GM19397 (cell line): ENCODE measurements at regions not wholly inside any gene's neighbourhood (a gene's known extent, or its start where the extent isn't known, plus 50 kb on each side); places are given as distances from the start of the nearest gene placed in this dataset.
"Not testable (repeated sequence)": the region's sequence is repeated elsewhere in the genome, so short reads cannot be mapped to it uniquely, and the experiment has no call there.

Experiments
- ATAC-seq: cut with Tn5 transposase; IDR thresholded peaks from one replicate; pipeline ENCODE4 v1.9.1; 2021; ENCODE audit warnings: mild to moderate bottlenecking, moderate library complexity; ENCODE audit not compliant: unreplicated experiment

DNA sequence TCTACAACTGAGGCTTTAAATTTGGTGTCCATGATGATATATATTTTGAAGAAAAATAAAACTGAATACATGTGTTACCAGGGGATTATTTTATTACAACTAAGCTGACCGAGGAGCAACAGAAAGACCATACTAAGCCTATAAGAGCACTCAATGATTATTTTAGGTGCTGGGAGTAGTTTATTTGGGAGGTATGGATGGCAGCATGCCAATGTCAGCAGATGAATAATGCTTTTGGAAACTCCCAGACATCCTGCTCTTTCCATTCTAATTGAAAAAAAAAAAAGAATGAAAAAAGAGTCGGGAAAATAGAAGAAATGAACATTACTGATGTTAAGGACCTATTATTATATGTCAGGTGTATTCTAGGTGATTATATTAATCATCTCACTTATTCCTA is 441.2 kb downstream of the BTG1 start:
- ATAC-seq: no peak

DNA sequence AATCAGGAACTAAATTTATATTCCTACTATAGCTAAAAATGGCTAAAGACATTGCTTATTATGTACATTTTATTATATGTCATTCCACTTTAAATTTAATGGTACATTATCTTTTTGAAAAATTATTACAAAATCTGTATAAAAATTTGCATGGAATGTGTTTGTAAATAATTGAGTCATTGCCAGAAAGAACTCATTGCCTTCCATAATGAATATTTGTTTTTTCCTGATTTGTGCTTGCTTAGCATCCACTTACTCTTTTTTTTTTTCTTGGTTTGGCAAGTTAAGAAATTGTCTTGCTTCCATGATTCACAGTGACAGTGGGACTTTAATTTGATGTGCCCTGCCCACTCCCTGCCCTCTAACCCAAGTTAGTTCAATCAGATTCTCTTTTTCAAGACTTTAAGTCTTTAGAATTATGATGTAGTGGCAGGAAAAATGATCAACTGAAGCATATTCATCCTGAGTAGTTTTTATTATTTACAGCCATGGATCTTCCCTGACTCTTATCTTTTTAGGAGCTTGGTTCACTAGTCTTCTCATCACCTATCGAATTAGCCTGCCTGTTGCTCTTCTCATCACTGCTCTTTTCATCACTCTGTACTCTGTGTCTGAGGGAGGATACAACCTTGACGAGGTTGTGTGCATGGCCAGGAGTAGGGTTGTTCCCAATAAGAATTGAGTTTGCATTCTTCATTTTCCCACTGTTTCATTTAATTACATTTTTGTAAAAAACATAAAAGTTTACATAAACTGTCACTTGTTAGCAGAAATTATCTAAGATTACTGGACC is 442.0 kb downstream of the BTG1 start:
- ATAC-seq: no peak

DNA sequence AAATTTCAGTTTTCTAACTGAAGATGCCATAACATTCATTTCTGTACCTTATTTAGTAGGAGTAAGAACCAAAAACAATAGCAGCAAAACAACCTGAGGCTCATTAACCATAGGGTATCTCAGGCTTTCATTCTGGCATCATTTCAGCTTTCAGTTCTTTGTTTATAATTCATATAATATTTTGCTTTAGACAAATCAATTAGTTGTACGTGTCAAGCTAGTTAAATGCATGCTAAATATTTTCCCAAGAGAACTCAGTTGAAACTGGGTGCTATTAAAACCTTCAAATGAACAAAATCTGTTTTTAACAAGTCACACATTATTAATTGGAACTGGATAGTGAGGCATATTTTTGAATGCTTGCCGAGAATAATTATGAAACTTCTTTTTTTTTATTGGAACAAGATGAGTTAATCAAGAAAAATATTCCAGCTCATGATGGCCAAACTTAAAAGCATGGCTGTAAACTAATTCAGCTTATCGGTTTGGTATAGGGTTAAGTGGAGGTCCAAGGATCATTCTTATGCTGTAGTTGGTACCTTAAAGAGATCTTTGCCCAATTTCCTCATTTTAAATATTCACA is 442.7 kb downstream of the BTG1 start:
- ATAC-seq: no peak

DNA sequence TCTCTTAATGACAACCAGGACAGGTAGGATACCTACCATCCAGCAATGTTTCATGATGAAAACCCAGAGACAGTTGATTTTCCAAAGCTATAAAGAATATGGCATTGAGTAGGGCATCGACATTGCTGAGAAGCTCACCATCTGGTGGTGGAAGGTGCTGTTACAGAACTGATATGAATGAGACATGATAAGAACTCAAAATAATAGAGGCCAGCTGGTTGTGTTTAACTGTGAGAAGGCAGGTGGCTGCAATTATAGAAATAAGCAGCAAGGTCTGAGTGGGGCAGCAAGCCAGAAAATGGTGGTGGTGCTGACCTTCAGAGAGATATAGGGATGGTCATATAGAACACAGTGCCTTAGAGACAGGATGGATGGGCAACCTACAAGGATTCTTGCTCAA is 449.7 kb downstream of the BTG1 start:
- ATAC-seq: no peak

DNA sequence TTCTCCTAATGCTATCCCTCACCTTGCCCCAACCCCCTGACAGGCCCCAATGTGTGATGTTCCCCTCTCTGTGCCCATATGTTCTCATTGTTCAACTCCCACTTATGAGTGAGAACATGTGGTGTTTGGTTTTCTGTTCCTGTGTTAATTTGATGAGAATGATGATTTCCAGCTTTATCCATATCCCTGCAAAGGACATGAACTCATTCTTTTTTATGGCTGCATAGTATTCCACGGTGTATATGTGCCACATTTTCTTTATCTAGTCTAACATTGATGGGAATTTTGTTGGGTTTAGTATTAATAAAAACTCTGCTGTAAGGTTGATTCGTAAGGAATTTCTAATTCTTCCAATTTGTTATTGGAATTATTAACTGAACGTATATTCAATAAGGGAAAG is 450.2 kb downstream of the BTG1 start:
- not testable (repeated sequence) for ATAC-seq

DNA sequence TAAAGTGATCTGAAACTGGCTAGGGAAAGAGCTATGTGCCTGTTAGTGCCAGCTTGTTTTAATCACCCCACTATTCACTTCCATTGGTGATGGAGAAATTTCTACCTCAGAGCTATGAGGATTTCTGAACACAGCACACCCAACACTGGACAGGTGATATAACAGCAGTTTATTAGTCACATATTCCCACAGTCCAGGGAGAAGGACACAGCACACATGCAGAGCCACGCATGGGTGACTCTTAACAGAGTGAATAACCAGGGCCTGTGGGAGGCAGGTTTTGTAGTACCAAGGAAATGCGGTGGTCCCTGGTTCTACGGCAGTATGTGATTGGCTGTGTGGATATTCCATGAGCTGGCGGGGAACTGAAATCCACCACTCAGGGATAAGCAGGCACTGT is 455.1 kb downstream of the BTG1 start:
- ATAC-seq: no peak

DNA sequence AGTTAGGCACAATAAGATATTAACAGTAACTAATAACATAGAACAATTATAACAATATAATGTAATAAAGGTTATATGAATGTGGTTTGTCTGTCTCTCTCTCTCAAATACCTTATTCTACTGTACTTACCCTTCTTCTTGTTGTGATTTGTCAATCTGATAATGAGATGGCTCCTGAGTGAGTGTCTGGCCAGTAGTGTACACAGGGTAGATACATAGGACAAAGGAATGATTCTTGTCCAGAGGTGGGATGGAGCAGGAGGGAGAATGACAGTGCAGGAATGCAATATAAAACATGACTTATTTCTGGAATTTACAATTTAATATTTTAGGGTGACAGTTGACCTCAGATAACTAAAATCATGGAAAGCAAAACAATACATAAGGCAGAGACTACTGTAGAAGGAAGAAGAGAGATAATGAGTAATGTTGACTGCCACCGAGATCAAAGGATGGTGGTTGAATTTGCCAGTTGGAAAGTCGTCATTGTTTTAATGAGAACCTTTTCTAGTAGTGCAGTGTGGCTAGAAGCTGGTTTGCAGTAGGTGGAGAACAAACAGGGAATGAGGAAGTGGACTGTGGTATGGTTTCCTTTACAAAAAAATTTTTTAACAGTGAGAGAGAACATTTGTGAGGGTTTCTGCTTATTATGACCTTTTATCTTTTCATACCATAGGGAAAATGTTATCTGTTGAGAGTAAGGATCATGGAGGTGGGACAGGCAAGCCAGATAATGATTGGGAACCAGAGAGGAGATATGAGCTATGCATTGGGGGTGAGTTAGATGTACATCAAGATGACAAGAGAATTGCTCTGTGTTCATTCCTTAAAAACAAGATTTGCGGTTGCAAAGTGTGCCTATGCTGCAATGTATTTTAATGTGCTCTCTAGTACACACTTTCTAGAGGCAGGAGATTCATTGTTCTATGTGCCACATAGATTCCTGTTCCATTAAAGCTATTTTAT is 458.3 kb downstream of the BTG1 start:
- no peak for ATAC-seq

DNA sequence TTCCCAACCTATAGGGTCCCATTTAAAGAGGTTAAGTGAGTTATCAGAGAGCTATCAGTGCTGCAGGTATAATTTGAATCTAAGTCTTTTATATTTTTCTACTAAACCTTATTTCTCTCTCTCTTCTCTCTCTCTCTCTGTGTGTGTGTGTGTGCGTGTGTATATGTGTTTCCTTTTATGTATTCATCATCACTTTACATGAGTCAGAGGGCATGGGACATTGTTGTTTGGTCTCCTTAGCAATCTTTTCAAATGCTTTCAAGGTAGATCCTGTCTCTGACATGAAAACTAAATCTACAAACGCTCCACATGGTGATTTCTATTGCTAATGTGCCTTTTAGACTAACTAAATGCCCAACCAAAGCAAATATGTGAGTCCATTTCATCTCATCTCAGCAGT is 459.7 kb downstream of the BTG1 start:
- no peak for ATAC-seq

DNA sequence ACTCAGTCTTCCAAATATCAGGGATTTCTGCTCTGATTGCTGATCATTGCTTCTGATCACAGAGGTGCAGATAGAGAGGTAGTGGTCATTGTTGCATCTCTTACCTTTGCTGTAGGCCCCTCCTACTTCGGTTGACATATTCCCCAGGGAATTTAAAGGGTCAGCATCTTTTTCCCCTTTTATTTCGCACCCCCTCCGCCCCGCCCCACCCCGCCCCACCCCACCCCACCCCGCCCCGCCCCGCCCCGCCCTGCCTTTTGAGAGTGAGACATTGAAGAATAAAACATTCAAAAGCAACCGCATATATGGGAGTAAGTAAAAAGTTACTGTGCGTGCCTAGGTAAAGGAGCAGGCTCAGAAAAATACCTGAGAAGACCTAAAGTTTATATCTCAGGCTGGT is 463.9 kb downstream of the BTG1 start:
- no peak for ATAC-seq

DNA sequence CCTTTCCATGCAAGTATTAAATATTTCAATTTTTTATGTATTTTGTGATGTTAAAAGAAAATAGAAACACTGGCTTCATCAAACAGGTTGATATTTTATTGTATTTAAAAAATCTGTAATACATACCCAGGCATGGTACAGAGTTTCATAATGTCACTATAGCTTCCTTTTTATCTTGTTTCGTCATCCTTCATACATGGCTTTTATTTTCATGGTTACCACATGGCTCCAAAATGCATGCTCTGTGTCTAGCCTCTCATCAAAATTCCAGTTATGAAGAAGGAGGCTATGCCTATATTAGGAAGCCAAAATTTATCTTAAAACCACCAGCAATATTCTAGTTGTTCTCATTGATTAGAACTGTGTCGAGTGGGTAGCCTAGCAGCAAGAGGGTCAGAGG is 464.8 kb downstream of the BTG1 start:
- no peak for ATAC-seq

DNA sequence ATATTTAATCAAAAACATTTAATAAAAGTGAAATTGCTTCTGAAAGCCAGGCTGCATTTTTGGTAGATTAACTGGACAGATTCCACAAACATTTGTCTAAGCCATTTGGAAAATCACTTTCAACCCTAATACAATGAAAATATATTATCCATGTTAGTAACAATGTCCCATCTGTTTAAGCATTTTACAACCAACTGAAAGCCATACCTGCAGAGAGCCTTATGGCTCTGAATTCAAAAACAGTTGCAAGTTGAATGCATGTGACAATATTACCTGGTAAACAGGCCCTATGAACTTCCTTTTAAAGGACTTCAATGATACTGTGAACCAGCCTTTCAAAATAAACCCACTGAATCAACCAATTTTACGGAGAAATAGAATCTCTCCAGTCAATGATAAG is 468.1 kb downstream of the BTG1 start:
- ATAC-seq: no peak

DNA sequence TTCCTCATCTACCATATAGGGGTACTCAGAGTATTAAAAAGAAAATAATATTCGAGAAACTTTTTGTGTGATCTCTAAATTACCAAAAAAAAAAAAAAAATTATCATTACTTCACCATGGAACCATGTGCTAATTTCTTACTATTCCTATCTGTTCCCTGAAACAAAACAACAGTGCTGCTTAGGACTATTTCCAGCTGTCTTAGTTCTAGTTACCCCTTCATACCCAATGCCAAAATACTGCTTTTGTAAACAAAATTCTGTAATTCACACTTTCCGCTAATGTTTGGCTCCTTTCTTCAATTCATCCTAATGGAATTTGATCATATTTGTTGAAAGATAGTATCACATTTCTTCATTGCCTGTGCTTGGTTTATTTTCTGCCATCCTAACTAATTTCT is 470.2 kb downstream of the BTG1 start:
- ATAC-seq: no peak

DNA sequence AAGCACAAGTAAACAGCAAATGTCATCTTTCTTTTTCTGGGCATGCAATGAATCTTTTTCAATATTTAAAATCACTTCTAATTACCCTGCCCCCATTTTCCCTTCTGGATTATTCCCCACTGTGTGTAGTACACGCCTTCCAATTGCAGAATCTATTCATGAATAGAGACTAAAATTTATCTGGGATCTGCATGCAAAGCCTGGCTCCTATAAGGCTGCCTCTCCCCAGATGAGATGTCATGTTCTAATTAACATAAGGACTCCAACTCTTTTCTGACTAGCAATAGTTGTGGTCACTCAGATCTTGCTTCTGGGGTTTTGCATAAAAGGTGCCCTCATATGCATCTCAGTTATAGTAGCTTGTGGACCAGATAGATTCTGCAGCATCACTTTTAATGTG is 473.5 kb downstream of the BTG1 start:
- no peak for ATAC-seq

DNA sequence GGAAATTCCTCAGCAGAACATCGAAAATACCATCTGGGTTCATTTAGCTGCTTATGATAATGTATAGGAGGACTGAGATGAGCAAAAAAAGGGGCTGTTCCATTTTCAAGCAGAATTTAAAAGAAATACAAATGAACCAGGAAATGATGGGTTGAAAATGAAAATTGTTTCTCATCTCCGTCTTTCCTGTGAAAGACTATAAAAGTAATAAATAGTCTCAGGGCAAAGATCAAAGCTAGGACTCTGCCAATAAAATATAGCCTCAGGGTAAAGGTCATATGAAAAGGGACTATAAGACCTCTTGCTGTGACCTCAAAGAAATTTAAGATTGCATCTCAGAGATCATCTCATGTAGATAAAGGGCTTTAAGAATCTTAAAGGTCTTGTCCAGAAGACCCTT is 478.0 kb downstream of the BTG1 start:
- ATAC-seq: no peak

DNA sequence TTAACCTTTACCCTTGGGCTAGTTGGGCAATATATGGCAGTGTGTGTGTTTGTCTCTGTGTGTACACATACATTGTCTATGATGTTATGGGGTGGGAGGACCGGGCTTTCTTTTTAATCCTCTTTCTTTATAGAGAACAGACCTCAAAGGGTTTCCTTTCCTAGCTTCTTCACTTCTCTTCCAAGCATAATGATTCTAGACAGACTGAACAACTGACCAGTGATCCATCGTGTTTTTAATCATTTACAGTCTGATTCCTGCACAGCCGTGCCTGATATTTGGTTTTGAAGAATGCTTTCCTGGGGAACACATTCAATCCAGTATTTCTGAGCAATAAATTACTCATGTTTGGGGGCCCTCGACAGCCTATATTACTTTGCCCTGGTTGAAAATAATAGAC is 481.1 kb upstream of the DCN start:
- ATAC-seq: no peak

DNA sequence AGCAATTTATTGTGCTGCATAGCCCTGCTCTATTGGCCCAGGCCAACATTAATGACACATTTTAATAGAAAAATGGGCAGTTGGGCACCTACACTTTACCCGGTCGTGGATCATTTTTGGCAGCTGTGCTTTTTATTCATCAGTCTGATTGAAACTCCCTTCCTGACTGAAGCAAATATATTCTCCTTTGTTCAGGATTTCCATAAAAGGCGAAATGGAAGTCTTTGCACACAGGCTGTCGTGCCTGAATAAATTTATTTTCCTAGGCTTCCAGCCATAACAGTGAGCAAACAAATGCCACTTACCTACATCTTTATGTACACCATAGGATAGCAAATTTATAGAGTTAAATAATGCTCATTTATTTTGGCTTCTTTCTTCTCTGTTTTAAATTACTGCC is 480.7 kb upstream of the DCN start:
- ATAC-seq: no peak

DNA sequence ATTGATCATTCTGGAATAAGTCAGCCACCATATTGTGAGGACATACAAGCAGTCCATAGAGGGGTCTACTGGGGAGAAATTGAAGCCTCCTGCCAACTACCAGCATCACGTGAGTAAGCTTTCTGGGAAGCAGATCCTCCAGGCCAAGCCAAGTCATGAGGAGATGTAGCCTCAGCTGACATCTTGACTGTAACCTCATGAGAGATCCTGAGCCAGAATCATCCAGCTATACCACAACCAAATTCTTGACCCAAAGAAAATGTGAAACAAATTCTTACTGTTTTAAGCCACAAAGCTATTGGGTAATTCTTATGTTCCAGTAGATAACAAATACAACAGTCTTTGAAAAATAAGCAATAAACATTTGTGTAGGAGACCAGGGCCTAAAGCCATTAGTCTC is 479.4 kb upstream of the DCN start:
- no peak for ATAC-seq

DNA sequence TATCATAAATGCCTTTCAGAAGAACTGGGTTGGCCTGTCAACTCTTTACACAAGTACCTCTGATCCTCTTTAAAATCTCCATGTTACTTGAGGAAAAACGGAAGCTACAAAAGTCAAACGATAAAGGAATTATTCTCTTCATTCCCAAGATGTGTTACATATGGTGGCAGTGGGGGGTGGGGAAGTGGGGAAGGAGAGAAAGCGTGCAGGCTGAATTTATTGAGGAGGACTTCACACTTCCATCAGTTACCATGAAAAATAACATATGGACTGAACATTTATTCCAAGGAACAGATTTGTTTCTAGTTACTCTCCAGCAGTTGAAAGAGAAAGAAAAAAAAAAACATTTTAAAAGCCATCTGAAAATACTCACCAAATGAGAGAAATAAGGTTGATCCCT is 474.4 kb upstream of the DCN start:
- ATAC-seq: no peak

DNA sequence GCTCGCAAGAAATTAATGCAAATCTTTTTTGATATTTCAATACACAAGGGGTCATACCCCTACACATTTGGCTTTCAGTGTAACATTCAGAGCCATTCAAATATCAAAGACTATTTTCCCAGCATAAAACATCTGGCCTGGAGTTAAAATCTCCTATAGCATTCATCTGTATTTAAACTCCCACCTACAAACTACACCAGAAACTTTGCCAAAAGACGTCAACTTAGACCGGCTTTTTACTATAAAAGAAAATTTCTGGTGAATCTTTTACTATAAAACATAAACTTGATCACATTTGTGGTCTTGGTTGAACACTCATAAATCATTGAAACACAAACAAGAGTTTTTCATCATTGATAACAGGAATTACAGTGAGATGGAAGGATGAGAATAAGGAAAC is 473.3 kb upstream of the DCN start:
- no peak for ATAC-seq

DNA sequence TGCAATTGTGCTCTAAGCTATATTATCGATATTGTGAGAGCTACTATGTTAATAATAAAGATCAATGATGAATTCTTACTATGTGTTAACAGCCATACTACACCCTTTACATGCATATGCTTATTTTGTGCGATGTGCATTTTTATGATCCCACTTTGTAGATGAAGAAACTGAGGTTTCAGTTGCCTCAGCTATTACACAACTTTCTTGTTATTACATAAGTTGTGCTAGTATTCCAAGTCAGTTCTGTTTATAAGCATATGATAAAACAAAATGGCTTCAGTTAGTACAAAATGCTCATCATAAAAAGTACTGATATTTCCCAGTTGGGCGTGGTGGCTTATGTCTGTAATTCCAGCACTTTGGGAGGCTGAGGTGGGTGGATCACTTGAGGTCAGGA is 471.5 kb upstream of the DCN start:
- no peak for ATAC-seq

DNA sequence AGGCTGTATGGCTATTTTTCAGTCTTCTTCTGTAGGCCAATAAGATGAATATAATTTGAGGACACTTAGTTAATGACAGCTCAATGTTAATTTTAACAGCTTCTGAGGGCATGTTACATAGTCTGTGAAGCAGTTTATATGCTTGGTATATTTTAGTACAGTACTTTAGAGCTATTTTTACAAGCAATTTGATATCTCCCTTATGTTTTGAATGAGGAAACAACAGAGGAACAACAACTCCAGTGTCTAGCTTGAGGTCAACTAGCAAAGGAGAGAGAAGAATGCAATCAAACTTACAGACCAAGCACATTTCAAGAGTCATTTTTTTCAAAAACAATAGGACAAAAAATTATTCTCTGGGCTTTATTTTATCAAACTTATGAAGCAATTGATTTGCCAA is 469.1 kb upstream of the DCN start:
- no peak for ATAC-seq

DNA sequence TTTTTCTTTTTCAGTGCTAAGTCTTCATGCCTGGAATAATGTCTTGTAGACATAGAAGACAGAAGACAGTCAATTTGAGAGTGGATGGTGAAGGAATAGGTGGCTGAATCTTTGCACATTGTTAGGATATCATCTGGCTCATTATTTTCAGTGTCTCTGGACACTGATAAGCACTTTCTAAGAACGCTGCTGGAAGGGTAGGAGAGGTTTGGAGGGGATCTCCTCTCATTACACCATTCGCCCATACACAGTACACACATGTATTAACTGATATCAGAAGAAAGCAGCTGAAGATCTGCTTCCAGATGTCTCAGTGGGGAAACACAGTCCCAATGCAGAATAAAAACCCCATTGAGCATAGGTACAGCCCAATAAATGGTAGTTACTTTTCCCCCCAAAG is 461.1 kb upstream of the DCN start:
- ATAC-seq: no peak
